Thyroid gland (tissue), 4 donors: ENCODE measurements at regions not wholly inside any gene's neighbourhood (a gene's known extent, or its start where the extent isn't known, plus 50 kb on each side); places are given as distances from the start of the nearest gene placed in this dataset.

Source experiments
- DNase-seq, 2 donors: peaks; one replicate each; pipeline ENCODE4 v3.0.0-alpha.2; 2019
- H3K27ac ChIP-seq, 3 donors: fragments of 200-600 bp; sonication (generic); 1 replicate in 2 of 3; 2 replicates in 1 of 3; pipeline ENCODE4 v1.5.1; 2016 to 2019; ENCODE audit warnings: mild to moderate bottlenecking in 1 of 3, moderate library complexity in 1 of 3
- H3K27me3 ChIP-seq: fragments of 200-600 bp; sonication (generic); one replicate; pipeline ENCODE4 v1.5.1; 2019
- H3K36me3 ChIP-seq, 2 donors: fragments of 200-600 bp; sonication (generic); one replicate each; pipeline ENCODE4 v1.5.1; 2016 to 2019
- H3K4me1 ChIP-seq, 2 donors: fragments of 200-600 bp; sonication (generic); one replicate each; pipeline ENCODE4 v1.5.1; 2017 to 2019
- H3K4me3 ChIP-seq, 3 donors: fragments of 200-600 bp; sonication (generic); replicated peaks in 1 of 3; 1 replicate in 2 of 3; 2 replicates in 1 of 3; pipeline ENCODE4 v1.5.1; 2016; ENCODE audit warnings: mild to moderate bottlenecking in 1 of 3
- H3K9me3 ChIP-seq: fragments of 200-600 bp; sonication (generic); one replicate; pipeline ENCODE4 v1.5.1; 2017
- POLR2A ChIP-seq, 2 donors: fragments of 450-650 bp; IDR thresholded peaks; one replicate each; pipeline ENCODE4 v1.6.1; 2017; ENCODE audit warnings: antibody characterized with exemption in 2 of 2, mild to moderate bottlenecking in 2 of 2, moderate library complexity in 1 of 2
- WGBS, 2 donors: methylation state at CpG; one replicate each; pipeline ENCODE4 v1.1.5; 2017; 5-methylcytosine and 5-hydroxymethylcytosine counted together
- intact Hi-C: fragments of 100-400 bp; cut with DNase I; formaldehyde crosslinking; loops from one replicate; pipeline ENCODE4 v1.15.1; 2023
- TF ChIP-seq, protein P1 (sequence below), 6 experiments: fragments of 200-600 bp in 3 of 6; fragments of 450-650 bp in 3 of 6; sonication (generic) in 3 of 6; IDR thresholded peaks; one replicate each; pipeline ENCODE4 v1.5.1; 2016 to 2019; ENCODE audit warnings: antibody characterized with exemption in 6 of 6, mild to moderate bottlenecking in 2 of 6, inconsistent platforms in 1 of 6, moderate library complexity in 1 of 6

DNA sequence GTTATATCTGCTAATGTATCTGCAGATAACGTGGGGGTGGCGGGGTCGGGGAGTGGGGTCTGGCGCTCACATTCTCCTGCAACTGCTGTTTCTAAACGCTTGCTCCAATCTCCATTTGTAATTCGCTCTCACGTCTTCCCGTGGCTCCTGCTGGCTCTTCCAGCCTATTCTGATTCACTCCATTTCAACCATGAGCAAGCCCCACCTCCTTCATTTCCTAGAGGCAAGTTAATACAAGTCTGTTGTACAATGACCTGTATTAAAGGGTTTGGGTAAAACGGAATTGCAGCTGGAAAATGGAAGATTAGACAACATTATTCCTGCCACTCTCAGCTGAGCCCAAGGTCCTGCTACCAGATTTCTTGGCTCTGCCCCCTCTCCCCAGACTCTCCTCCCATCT, 132.3 kb downstream of the CSNK2A3 start:
- Histone ChIP-seq H3K4me3 (no peak overlapping the region), H3K4me1 (peaks cover 32 to 38% of the 10 kb centered on the region in 2 donors), H3K9me3 (no peaks in the 10 kb centered on the region), H3K27ac (no peak overlapping the region), H3K27me3 (no peaks in the 10 kb centered on the region), H3K36me3 (no peaks in the 10 kb centered on the region)
- TF ChIP-seq, protein P1, sequence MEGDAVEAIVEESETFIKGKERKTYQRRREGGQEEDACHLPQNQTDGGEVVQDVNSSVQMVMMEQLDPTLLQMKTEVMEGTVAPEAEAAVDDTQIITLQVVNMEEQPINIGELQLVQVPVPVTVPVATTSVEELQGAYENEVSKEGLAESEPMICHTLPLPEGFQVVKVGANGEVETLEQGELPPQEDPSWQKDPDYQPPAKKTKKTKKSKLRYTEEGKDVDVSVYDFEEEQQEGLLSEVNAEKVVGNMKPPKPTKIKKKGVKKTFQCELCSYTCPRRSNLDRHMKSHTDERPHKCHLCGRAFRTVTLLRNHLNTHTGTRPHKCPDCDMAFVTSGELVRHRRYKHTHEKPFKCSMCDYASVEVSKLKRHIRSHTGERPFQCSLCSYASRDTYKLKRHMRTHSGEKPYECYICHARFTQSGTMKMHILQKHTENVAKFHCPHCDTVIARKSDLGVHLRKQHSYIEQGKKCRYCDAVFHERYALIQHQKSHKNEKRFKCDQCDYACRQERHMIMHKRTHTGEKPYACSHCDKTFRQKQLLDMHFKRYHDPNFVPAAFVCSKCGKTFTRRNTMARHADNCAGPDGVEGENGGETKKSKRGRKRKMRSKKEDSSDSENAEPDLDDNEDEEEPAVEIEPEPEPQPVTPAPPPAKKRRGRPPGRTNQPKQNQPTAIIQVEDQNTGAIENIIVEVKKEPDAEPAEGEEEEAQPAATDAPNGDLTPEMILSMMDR (IDR thresholded peaks at IDR 0.05) = no peak
- TF ChIP-seq POLR2A (IDR thresholded peaks at IDR 0.05) = no peak
- DNase-seq = no peak
- 93 to 94% methylated on average over 9 of the region's 9 CpGs for WGBS, 2 donors
- intact Hi-C loops = no loop called here

DNA sequence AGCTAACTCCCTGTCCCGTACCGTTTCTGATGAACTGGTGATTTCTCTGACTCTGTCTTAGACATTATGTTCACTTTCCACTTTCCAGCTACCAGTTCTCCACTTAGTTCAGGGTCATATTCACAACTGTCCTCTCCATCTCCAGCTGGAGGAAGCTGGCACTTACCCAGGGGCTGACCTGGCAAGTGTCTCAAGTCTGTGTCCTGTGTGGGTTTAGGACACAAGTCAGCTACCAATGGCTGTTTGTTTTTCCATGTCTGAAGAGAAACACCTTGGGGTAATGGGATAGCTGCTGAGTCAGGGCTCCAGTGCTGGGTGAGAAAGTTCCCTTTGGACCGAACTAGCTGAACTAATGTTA, 134.4 kb downstream of the CSNK2A3 start:
- no peaks in the 10 kb centered on the region for H3K9me3 ChIP-seq
- TF ChIP-seq, protein P1 (IDR thresholded peaks at IDR 0.05) = no peak
- TF ChIP-seq POLR2A (IDR thresholded peaks at IDR 0.05) = no peak
- H3K4me3 ChIP-seq = no peak overlapping the region
- H3K36me3 ChIP-seq = no peaks in the 10 kb centered on the region
- H3K27ac ChIP-seq = peak overlapping the region in 2 of 3 donors; percentile 56 to 79
- H3K4me1 ChIP-seq = peaks cover 32 to 50% of the 10 kb centered on the region in 2 donors
- 34% methylated on average over 3 of the region's 3 CpGs for WGBS, 2 donors
- intact Hi-C loops = no loop called here
- H3K27me3 ChIP-seq = no peaks in the 10 kb centered on the region
- peak; percentile 88 to 90 for DNase-seq

DNA sequence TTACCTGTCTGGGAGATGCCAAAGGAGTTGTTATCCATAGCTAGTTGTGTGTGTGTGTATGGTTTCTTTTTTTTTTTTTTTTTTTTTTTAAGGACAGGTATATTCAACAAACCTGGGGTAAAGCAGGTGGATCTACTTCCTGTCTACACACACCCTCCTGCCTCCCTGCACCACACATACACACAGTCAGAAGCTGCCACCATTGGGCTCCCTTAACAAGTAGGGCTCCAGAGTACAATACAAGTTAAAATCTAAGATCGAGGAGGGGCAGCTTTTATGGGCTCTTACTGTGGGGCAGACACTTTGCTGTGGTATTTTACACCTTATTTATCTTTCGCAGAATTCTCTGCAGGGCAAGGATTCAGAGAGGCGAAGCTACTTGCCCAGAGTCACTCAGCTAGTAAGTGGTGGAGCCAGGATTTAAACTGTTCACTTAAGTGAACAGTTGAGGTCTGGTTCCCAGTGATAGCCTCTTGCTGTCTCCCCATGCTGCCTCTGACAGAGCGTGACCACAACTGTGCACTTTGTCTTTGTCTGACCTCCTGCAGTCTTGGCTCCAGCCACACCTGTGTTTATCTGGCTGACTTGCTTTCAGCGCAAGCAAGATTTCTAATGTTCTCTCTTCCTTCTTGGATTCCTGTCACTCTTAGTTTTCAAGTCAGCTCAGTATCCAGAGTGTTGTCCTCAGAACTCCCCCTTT, 135.0 kb downstream of the CSNK2A3 start:
- Histone ChIP-seq H3K4me3 (no peak overlapping the region), H3K27me3 (no peaks in the 10 kb centered on the region), H3K27ac (peak overlapping the region; percentile 34 to 79 (median 56)), H3K9me3 (no peaks in the 10 kb centered on the region), H3K36me3 (no peaks in the 10 kb centered on the region), H3K4me1 (peaks cover 34 to 54% of the 10 kb centered on the region in 2 donors)
- 49 to 56% methylated on average over 5 of the region's 5 CpGs for WGBS, 2 donors
- no peak for TF ChIP-seq POLR2A (IDR thresholded peaks at IDR 0.05)
- TF ChIP-seq, protein P1 (IDR thresholded peaks at IDR 0.05) = no peak
- peak; percentile 71 to 74 for DNase-seq
- intact Hi-C loops = no loop called here

DNA sequence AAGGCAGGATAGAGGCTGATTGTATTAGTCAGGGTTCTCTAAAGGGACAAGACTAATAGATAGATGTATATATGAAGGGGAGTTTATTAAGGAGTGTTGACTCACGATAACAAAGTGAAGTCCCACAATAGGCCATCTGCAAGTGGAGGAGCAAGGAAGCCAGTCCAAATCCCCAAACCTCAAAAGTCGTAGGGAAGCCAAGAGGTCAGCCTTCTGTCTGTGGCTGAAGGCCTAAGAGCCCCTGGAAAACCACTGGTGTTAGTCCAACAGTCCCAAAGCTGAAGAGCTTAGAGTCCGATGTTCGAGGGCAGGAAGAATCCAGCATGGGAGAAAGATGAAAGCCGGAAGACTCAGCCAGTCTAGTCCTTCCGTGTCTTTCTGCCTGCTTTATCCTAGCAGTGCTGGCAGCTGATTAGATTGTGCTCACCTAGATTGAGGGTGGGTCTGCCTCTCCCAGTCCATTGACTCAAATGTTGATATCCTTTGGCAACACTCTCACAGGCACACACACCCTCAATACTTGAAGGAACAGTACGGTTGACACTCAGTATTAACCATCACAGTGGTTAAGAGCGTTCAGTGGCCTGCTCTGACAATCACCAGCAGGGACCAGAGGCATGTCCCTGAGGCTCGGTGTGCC, 135.6 kb downstream of the CSNK2A3 start:
- WGBS, 2 donors = 84 to 86% methylated on average over 9 of the region's 9 CpGs
- TF ChIP-seq, protein P1 (IDR thresholded peaks at IDR 0.05) = no peak
- no peak for TF ChIP-seq POLR2A (IDR thresholded peaks at IDR 0.05)

DNA sequence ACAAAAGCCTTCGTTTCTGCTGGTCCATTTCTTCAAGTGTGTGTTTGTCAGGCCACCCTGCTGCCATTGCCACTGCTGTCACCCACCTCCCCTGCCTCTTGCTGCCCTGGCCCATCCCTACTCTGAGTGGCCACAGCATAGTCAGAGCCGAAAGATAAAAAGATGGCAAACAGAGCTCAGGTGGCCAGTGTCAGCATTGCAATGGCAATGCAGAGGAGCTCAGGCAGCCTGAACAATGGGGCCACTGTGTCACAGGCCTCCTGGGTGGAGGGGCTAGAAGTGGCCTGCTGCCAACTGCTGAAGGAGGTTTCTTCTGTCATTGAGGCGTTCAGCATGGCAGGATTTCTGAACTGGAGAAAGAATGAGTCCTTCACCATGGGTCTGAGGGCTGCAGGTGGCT, 137.1 kb downstream of the CSNK2A3 start:
- WGBS, 2 donors = 66 to 70% methylated on average over 3 of the region's 3 CpGs
- Histone ChIP-seq H3K36me3 (no peaks in the 10 kb centered on the region), H3K9me3 (no peaks in the 10 kb centered on the region), H3K4me1 (peaks cover 52 to 74% of the 10 kb centered on the region in 2 donors), H3K4me3 (no peak overlapping the region), H3K27me3 (no peaks in the 10 kb centered on the region), H3K27ac (peak overlapping the region in 2 of 3 donors; percentile 56 to 79)
- TF ChIP-seq, protein P1 (IDR thresholded peaks at IDR 0.05) = no peak
- no peak for TF ChIP-seq POLR2A (IDR thresholded peaks at IDR 0.05)
- intact Hi-C loops = no loop called here
- peak; percentile 61 to 62 for DNase-seq

More for the DNA sequence above, 135.6 kb downstream of the CSNK2A3 start:
- intact Hi-C loops = no loop called here
- H3K27ac ChIP-seq = peak overlapping the region; percentile 51 to 79 (median 56)
- no peak overlapping the region for H3K4me3 ChIP-seq
- no peaks in the 10 kb centered on the region for H3K36me3 ChIP-seq
- H3K4me1 ChIP-seq = peaks cover 38 to 59% of the 10 kb centered on the region in 2 donors
- no peaks in the 10 kb centered on the region for H3K9me3 ChIP-seq
- no peak for DNase-seq
- no peaks in the 10 kb centered on the region for H3K27me3 ChIP-seq
